ENCODE measurements at regions not wholly inside any gene's neighbourhood (a gene's known extent, or its start where the extent isn't known, plus 50 kb on each side); places are given as distances from the start of the nearest gene placed in this dataset.

- TF ChIP-seq, protein P1, sequence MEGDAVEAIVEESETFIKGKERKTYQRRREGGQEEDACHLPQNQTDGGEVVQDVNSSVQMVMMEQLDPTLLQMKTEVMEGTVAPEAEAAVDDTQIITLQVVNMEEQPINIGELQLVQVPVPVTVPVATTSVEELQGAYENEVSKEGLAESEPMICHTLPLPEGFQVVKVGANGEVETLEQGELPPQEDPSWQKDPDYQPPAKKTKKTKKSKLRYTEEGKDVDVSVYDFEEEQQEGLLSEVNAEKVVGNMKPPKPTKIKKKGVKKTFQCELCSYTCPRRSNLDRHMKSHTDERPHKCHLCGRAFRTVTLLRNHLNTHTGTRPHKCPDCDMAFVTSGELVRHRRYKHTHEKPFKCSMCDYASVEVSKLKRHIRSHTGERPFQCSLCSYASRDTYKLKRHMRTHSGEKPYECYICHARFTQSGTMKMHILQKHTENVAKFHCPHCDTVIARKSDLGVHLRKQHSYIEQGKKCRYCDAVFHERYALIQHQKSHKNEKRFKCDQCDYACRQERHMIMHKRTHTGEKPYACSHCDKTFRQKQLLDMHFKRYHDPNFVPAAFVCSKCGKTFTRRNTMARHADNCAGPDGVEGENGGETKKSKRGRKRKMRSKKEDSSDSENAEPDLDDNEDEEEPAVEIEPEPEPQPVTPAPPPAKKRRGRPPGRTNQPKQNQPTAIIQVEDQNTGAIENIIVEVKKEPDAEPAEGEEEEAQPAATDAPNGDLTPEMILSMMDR (conservative IDR thresholded peaks at IDR 0.05; ENCODE audit: low read length) = no peak
- no peak for TF ChIP-seq EZH2phosphoT487 (IDR thresholded peaks at IDR 0.05; ENCODE audit: borderline replicate concordance, low read depth, low read length)
Observed at GRCh38 chr2:217076657-217077232, 216.9 kb upstream of the TNP1 start.
